SK-N-SH treated with all-trans-retinoic acid at 6 μM for 48 hours (cell line): ENCODE measurements at regions not wholly inside any gene's neighbourhood (a gene's known extent, or its start where the extent isn't known, plus 50 kb on each side); places are given as distances from the start of the nearest gene placed in this dataset.

Experiments used
- ATAC-seq: fragments of 200-7000 bp; cut with Tn5 transposase; 3 replicates; pipeline ENCODE4 v1.9.1; 2020; ENCODE audit warnings: mild to moderate bottlenecking, moderate library complexity
- ARNTL ChIP-seq: fragments of 450-650 bp; formaldehyde crosslinking; IDR thresholded peaks from 2 replicates; pipeline ENCODE4 v1.5.0; 2020; ENCODE audit warnings: low read depth, mild to moderate bottlenecking, moderate library complexity, borderline replicate concordance
- BACH2 ChIP-seq: fragments of 250-450 bp; sonication (Bioruptor Pico); IDR thresholded peaks from 2 replicates; pipeline ENCODE4 v1.9.0; 2021; ENCODE audit warnings: mild to moderate bottlenecking, borderline replicate concordance
- CSDC2 ChIP-seq: fragments of 250-450 bp; sonication (Bioruptor Pico); IDR thresholded peaks from 2 replicates; pipeline ENCODE4 v1.5.0; 2020; ENCODE audit warnings: mild to moderate bottlenecking, moderate library complexity
- ESRRG ChIP-seq: fragments of 250-450 bp; sonication (Bioruptor Pico); IDR thresholded peaks from 2 replicates; pipeline ENCODE4 v1.6.1; 2021; ENCODE audit warnings: mild to moderate bottlenecking
- ISL1 ChIP-seq: fragments of 250-450 bp; sonication (Bioruptor Pico); IDR thresholded peaks from 2 replicates; pipeline ENCODE4 v2.1.2; 2022; ENCODE audit warnings: mild to moderate bottlenecking, moderate library complexity
- OSR1 ChIP-seq: fragments of 250-450 bp; sonication (Bioruptor Pico); IDR thresholded peaks from 2 replicates; pipeline ENCODE4 v1.8.0; 2022; ENCODE audit warnings: moderate library complexity, mild to moderate bottlenecking, inconsistent platforms
- POU6F1 ChIP-seq: fragments of 250-450 bp; sonication (Bioruptor Pico); IDR thresholded peaks from 2 replicates; pipeline ENCODE4 v1.8.0; 2021; ENCODE audit warnings: low read depth, mild to moderate bottlenecking, moderate library complexity, borderline replicate concordance
- RARB ChIP-seq: fragments of 250-450 bp; sonication (Bioruptor Pico); IDR thresholded peaks from 2 replicates; pipeline ENCODE4 v1.8.0; 2021; ENCODE audit warnings: mild to moderate bottlenecking, moderate library complexity
- SNAI2 ChIP-seq: fragments of 250-450 bp; sonication (Bioruptor Pico); IDR thresholded peaks from 2 replicates; pipeline ENCODE4 v1.5.0; 2020; ENCODE audit warnings: mild to moderate bottlenecking, moderate library complexity
- TCF4 ChIP-seq: fragments of 250-450 bp; sonication (Bioruptor Pico); IDR thresholded peaks from 2 replicates; pipeline ENCODE4 v1.8.0; 2021; ENCODE audit warnings: mild to moderate bottlenecking, moderate library complexity, borderline replicate concordance
- TOX ChIP-seq: fragments of 250-450 bp; sonication (Bioruptor Pico); IDR thresholded peaks from 2 replicates; pipeline ENCODE4 v1.8.0; 2021; ENCODE audit warnings: mild to moderate bottlenecking, moderate library complexity, borderline replicate concordance
- TSHZ2 ChIP-seq: fragments of 250-450 bp; sonication (Bioruptor Pico); IDR thresholded peaks from 2 replicates; pipeline ENCODE4 v1.5.0; 2020; ENCODE audit warnings: mild to moderate bottlenecking, moderate library complexity
- ZC3H10 ChIP-seq: fragments of 250-450 bp; sonication (Bioruptor Pico); IDR thresholded peaks from 2 replicates; pipeline ENCODE4 v1.5.1; 2021; ENCODE audit warnings: mild to moderate bottlenecking, moderate library complexity
- ZFP3 ChIP-seq: fragments of 250-450 bp; sonication (Bioruptor Pico); IDR thresholded peaks from 2 replicates; pipeline ENCODE4 v1.5.0; 2020; ENCODE audit warnings: mild to moderate bottlenecking, moderate library complexity
- ZFP30 ChIP-seq: fragments of 450-650 bp; formaldehyde crosslinking; IDR thresholded peaks from 2 replicates; pipeline ENCODE4 v1.5.0; 2022; ENCODE audit warnings: mild to moderate bottlenecking, moderate library complexity
- ZNF565 ChIP-seq: fragments of 450-650 bp; formaldehyde crosslinking; conservative IDR thresholded peaks from 2 replicates; pipeline ENCODE4 v1.5.0; 2020; ENCODE audit warnings: low read depth, mild to moderate bottlenecking, moderate library complexity
- ZNF70 ChIP-seq: fragments of 450-650 bp; formaldehyde crosslinking; IDR thresholded peaks from 2 replicates; pipeline ENCODE4 v1.5.0; 2020; ENCODE audit warnings: mild to moderate bottlenecking, moderate library complexity

DNA sequence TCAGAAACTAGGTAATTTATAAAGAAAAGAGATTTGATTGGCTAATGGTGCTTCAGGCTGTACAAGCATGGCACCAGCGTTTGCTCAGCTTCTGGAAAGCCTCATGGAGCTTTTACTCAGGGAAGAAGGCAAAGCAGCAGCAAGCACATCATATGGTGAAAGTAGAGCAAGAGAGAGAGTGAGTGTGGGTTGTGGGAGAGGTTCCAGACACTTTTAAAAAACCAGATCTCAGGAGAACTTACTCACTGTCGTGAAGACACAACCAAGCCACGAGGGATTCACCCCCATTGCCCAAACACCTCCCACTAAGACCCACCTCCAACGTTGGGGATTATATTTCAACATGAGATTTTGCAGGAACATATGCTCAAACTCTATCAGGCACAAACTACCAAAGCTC, 554.6 kb upstream of the TNP1 start (continued):
- no peak for TF ChIP-seq ZNF565
- TF ChIP-seq, all 23 proteins: peak for 0

DNA sequence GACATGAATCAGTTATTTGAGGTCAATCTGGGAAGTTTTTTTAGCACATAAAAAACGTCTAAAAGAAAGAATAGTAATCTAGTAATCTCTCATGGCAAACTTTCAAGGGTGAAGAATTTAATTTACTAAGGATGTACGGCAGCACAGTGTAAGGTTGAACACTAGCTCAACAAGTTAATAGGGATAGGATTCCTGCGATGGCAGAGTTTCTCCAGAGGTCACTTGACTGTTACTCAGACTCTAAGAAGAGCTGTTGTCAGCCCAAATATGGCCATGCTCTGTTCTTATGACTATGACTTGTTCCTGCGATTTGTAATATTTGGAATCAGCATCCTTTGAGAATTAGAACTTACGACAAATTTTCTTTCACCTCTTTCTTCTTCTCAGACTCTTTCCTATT, 553.3 kb upstream of the TNP1 start:
- TF ChIP-seq ZNF565 (no peak), CSDC2 (CRISPR knock-in tag) (no peak), ZNF70 (CRISPR knock-in tag) (no peak), RARB (CRISPR knock-in tag) (no peak)
- peak; percentile 77 for ATAC-seq

DNA sequence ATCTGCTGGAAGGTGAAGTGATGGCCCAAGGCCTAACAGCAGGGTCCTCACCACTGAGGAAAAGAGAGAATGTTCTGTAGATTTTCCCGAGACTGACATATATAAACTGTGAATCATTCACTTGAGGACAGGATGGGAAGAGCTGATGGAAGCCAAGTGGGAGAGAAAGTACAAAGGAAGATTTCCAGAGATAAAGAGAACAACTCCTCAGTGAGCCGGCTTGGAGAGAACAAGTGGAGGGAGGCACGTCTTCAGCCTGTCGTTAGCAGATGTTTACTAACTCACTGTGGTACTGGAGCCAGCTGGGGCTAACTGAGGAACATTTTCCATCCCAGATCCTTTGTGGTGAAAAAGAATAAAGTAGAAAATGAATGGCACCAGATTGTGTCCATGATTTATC, 552.9 kb upstream of the TNP1 start:
- TF ChIP-seq POU6F1 (CRISPR knock-in tag) (no peak), BACH2 (CRISPR knock-in tag) (no peak), CSDC2 (CRISPR knock-in tag) (no peak), TSHZ2 (CRISPR knock-in tag) (no peak), ARNTL (CRISPR knock-in tag) (no peak)
- peak; percentile 81 for ATAC-seq

GRCh38 chr2:217412277-217412676, 552.4 kb upstream of the TNP1 start:
- no peak for TF ChIP-seq CSDC2 (CRISPR knock-in tag)
- TF ChIP-seq TCF4 (CRISPR knock-in tag) = no peak
- TF ChIP-seq ZFP3 = no peak
- TF ChIP-seq ZC3H10 (CRISPR knock-in tag) = no peak
- no peak for TF ChIP-seq POU6F1 (CRISPR knock-in tag)
- TF ChIP-seq ARNTL (CRISPR knock-in tag) = no peak
- TF ChIP-seq SNAI2 (CRISPR knock-in tag) = no peak
- TF ChIP-seq TOX (CRISPR knock-in tag) = no peak
- no peak for TF ChIP-seq ZNF70 (CRISPR knock-in tag)
- no peak for TF ChIP-seq TSHZ2 (CRISPR knock-in tag)
- no peak for TF ChIP-seq RARB (CRISPR knock-in tag)
- no peak for TF ChIP-seq BACH2 (CRISPR knock-in tag)
- no peak for TF ChIP-seq ESRRG (CRISPR knock-in tag)
- no peak for TF ChIP-seq OSR1 (CRISPR knock-in tag)
- no peak for TF ChIP-seq ZFP30 (CRISPR knock-in tag)
- ATAC-seq = no peak; the same call in 2 of the 3 replicates

DNA sequence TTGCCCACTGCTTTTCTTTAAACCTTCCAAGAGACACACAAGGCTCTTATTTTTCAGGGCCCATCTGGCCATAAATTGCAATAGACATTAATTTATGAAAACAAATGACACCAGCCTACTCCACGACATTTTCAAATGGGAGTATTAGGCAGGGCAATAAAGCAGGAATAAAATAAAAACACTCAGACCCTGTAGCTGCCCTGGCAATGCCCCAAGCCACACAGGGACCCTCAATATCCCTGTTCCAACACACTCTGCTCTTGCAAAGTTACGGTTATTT, 550.8 kb upstream of the TNP1 start:
- 0 out of 2 replicates have a peak, but pooled peaks have one; percentile 11 for TF ChIP-seq ISL1 (CRISPR knock-in tag)
- no peak for TF ChIP-seq BACH2 (CRISPR knock-in tag)
- no peak for ATAC-seq
